SK-N-SH treated with all-trans-retinoic acid at 6 μM for 48 hours (cell line): ENCODE measurements at regions not wholly inside any gene's neighbourhood (a gene's known extent, or its start where the extent isn't known, plus 50 kb on each side); places are given as distances from the start of the nearest gene placed in this dataset.

ENCODE experiments used
- ATAC-seq: fragments of 200-7000 bp; cut with Tn5 transposase; 3 replicates; pipeline ENCODE4 v1.9.1; 2020; ENCODE audit warnings: mild to moderate bottlenecking, moderate library complexity
- ARNTL ChIP-seq: fragments of 450-650 bp; formaldehyde crosslinking; IDR thresholded peaks from 2 replicates; pipeline ENCODE4 v1.5.0; 2020; ENCODE audit warnings: low read depth, mild to moderate bottlenecking, moderate library complexity, borderline replicate concordance
- BACH2 ChIP-seq: fragments of 250-450 bp; sonication (Bioruptor Pico); IDR thresholded peaks from 2 replicates; pipeline ENCODE4 v1.9.0; 2021; ENCODE audit warnings: mild to moderate bottlenecking, borderline replicate concordance
- ESRRG ChIP-seq: fragments of 250-450 bp; sonication (Bioruptor Pico); IDR thresholded peaks from 2 replicates; pipeline ENCODE4 v1.6.1; 2021; ENCODE audit warnings: mild to moderate bottlenecking
- GLIS3 ChIP-seq: fragments of 250-450 bp; sonication (Bioruptor Pico); IDR thresholded peaks from 2 replicates; pipeline ENCODE4 v1.5.0; 2020; ENCODE audit warnings: mild to moderate bottlenecking, moderate library complexity
- ISL1 ChIP-seq: fragments of 250-450 bp; sonication (Bioruptor Pico); IDR thresholded peaks from 2 replicates; pipeline ENCODE4 v2.1.2; 2022; ENCODE audit warnings: mild to moderate bottlenecking, moderate library complexity
- OSR1 ChIP-seq: fragments of 250-450 bp; sonication (Bioruptor Pico); IDR thresholded peaks from 2 replicates; pipeline ENCODE4 v1.8.0; 2022; ENCODE audit warnings: moderate library complexity, mild to moderate bottlenecking, inconsistent platforms
- PATZ1 ChIP-seq: fragments of 250-450 bp; sonication (Bioruptor Pico); IDR thresholded peaks from 2 replicates; pipeline ENCODE4 v1.8.0; 2020; ENCODE audit warnings: mild to moderate bottlenecking, moderate library complexity, borderline replicate concordance
- PPARA ChIP-seq: fragments of 250-450 bp; sonication (Bioruptor Pico); IDR thresholded peaks from 2 replicates; pipeline ENCODE4 v1.5.0; 2020; ENCODE audit warnings: mild to moderate bottlenecking, borderline replicate concordance
- SNAI2 ChIP-seq: fragments of 250-450 bp; sonication (Bioruptor Pico); IDR thresholded peaks from 2 replicates; pipeline ENCODE4 v1.5.0; 2020; ENCODE audit warnings: mild to moderate bottlenecking, moderate library complexity
- TCF4 ChIP-seq: fragments of 250-450 bp; sonication (Bioruptor Pico); IDR thresholded peaks from 2 replicates; pipeline ENCODE4 v1.8.0; 2021; ENCODE audit warnings: mild to moderate bottlenecking, moderate library complexity, borderline replicate concordance
- TOX ChIP-seq: fragments of 250-450 bp; sonication (Bioruptor Pico); IDR thresholded peaks from 2 replicates; pipeline ENCODE4 v1.8.0; 2021; ENCODE audit warnings: mild to moderate bottlenecking, moderate library complexity, borderline replicate concordance
- ZC3H10 ChIP-seq: fragments of 250-450 bp; sonication (Bioruptor Pico); IDR thresholded peaks from 2 replicates; pipeline ENCODE4 v1.5.1; 2021; ENCODE audit warnings: mild to moderate bottlenecking, moderate library complexity
- ZFP3 ChIP-seq: fragments of 250-450 bp; sonication (Bioruptor Pico); IDR thresholded peaks from 2 replicates; pipeline ENCODE4 v1.5.0; 2020; ENCODE audit warnings: mild to moderate bottlenecking, moderate library complexity
- ZFP30 ChIP-seq: fragments of 450-650 bp; formaldehyde crosslinking; IDR thresholded peaks from 2 replicates; pipeline ENCODE4 v1.5.0; 2022; ENCODE audit warnings: mild to moderate bottlenecking, moderate library complexity
- ZNF565 ChIP-seq: fragments of 450-650 bp; formaldehyde crosslinking; conservative IDR thresholded peaks from 2 replicates; pipeline ENCODE4 v1.5.0; 2020; ENCODE audit warnings: low read depth, mild to moderate bottlenecking, moderate library complexity
- ZNF70 ChIP-seq: fragments of 450-650 bp; formaldehyde crosslinking; IDR thresholded peaks from 2 replicates; pipeline ENCODE4 v1.5.0; 2020; ENCODE audit warnings: mild to moderate bottlenecking, moderate library complexity
- ZNF8 ChIP-seq: fragments of 450-650 bp; formaldehyde crosslinking; IDR thresholded peaks from 2 replicates; pipeline ENCODE4 v1.5.0; 2020; ENCODE audit warnings: mild to moderate bottlenecking, moderate library complexity
- TF ChIP-seq, protein P1 (sequence below): fragments of 250-450 bp; sonication (Bioruptor Pico); IDR thresholded peaks from 2 replicates; pipeline ENCODE4 v1.8.0; 2021; ENCODE audit warnings: low read depth, mild to moderate bottlenecking, moderate library complexity, borderline replicate concordance
- TF ChIP-seq, protein P2 (sequence below): fragments of 250-450 bp; sonication (Bioruptor Pico); IDR thresholded peaks from 2 replicates; pipeline ENCODE4 v1.5.0; 2020; ENCODE audit warnings: mild to moderate bottlenecking, moderate library complexity
- TF ChIP-seq, protein P3 (sequence below): fragments of 250-450 bp; sonication (Bioruptor Pico); IDR thresholded peaks from 2 replicates; pipeline ENCODE4 v1.5.1; 2020; ENCODE audit warnings: low read depth, mild to moderate bottlenecking, moderate library complexity

DNA sequence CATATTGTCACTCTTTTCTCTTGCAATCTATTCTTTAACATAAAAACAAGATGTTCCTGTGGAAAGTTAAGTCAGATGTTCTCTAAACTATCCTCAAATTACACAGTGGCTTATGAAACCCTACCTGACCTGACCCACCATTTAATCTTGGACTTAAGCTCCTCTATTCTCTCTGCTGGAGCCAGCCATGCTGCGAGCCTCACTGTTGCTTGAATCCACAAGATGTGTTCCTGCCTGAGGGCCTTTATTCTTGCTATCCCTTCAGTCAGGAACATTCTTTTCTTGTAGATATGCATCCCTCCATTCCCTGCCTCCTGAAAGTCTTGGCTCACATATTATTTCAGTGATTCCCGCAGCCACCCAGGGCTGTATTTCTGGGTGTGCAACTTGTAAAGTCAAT is 283.2 kb downstream of the EPHA7 start:
- TF ChIP-seq ZNF8 (CRISPR knock-in tag) (no peak), ARNTL (no peak), PATZ1 (CRISPR knock-in tag) (no peak), ZFP30 (CRISPR knock-in tag) (no peak), PPARA (no peak), OSR1 (no peak), GLIS3 (CRISPR knock-in tag) (no peak), BACH2 (no peak)
- TF ChIP-seq, protein P1, sequence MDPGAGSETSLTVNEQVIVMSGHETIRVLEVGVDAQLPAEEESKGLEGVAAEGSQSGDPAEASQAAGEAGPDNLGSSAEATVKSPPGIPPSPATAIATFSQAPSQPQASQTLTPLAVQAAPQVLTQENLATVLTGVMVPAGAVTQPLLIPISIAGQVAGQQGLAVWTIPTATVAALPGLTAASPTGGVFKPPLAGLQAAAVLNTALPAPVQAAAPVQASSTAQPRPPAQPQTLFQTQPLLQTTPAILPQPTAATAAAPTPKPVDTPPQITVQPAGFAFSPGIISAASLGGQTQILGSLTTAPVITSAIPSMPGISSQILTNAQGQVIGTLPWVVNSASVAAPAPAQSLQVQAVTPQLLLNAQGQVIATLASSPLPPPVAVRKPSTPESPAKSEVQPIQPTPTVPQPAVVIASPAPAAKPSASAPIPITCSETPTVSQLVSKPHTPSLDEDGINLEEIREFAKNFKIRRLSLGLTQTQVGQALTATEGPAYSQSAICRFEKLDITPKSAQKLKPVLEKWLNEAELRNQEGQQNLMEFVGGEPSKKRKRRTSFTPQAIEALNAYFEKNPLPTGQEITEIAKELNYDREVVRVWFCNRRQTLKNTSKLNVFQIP (CRISPR knock-in tag), result no peak
- TF ChIP-seq, protein P2, sequence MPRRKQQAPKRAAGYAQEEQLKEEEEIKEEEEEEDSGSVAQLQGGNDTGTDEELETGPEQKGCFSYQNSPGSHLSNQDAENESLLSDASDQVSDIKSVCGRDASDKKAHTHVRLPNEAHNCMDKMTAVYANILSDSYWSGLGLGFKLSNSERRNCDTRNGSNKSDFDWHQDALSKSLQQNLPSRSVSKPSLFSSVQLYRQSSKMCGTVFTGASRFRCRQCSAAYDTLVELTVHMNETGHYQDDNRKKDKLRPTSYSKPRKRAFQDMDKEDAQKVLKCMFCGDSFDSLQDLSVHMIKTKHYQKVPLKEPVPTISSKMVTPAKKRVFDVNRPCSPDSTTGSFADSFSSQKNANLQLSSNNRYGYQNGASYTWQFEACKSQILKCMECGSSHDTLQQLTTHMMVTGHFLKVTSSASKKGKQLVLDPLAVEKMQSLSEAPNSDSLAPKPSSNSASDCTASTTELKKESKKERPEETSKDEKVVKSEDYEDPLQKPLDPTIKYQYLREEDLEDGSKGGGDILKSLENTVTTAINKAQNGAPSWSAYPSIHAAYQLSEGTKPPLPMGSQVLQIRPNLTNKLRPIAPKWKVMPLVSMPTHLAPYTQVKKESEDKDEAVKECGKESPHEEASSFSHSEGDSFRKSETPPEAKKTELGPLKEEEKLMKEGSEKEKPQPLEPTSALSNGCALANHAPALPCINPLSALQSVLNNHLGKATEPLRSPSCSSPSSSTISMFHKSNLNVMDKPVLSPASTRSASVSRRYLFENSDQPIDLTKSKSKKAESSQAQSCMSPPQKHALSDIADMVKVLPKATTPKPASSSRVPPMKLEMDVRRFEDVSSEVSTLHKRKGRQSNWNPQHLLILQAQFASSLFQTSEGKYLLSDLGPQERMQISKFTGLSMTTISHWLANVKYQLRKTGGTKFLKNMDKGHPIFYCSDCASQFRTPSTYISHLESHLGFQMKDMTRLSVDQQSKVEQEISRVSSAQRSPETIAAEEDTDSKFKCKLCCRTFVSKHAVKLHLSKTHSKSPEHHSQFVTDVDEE, result no peak
- TF ChIP-seq, protein P3, sequence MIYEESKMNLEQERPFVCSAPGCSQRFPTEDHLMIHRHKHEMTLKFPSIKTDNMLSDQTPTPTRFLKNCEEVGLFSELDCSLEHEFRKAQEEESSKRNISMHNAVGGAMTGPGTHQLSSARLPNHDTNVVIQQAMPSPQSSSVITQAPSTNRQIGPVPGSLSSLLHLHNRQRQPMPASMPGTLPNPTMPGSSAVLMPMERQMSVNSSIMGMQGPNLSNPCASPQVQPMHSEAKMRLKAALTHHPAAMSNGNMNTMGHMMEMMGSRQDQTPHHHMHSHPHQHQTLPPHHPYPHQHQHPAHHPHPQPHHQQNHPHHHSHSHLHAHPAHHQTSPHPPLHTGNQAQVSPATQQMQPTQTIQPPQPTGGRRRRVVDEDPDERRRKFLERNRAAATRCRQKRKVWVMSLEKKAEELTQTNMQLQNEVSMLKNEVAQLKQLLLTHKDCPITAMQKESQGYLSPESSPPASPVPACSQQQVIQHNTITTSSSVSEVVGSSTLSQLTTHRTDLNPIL (CRISPR knock-in tag), result no peak
- no peak for ATAC-seq

DNA sequence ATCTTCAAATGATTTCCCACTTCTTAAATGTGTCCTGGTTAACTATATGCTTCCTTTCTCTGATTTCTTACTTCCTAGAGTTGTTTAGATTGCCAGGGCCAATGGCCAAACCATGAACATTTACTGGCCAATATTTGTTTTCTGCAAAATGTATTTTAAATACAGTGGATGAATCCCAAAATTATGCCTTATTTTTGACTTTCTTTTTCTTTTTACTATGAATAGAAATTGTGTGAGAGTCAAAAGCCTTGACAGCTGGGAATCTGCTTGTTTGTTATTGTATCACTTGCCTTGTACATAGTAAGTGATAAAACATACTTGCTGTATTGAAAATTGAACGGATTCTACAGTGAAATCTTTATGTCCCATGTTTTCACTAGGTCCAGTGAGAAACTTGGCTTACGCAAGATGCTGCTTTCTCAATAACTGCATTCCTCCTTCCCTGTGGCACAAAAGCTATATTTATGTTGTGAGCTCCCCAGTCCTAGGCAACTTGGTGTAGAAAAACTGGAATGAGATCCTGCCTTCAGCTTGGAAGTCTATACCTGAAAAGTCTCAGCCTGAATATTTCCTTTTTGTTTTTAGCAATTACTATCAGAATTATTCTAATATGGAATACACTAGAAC is 295.2 kb downstream of the EPHA7 start:
- TF ChIP-seq ZNF565 (CRISPR knock-in tag) (no peak), SNAI2 (no peak), ZFP30 (CRISPR knock-in tag) (no peak), PPARA (no peak), GLIS3 (CRISPR knock-in tag) (no peak)
- TF ChIP-seq, protein P3 (CRISPR knock-in tag), result no peak
- TF ChIP-seq, protein P1 (CRISPR knock-in tag), result no peak
- TF ChIP-seq, protein P2, result no peak
- ATAC-seq, result no peak

DNA sequence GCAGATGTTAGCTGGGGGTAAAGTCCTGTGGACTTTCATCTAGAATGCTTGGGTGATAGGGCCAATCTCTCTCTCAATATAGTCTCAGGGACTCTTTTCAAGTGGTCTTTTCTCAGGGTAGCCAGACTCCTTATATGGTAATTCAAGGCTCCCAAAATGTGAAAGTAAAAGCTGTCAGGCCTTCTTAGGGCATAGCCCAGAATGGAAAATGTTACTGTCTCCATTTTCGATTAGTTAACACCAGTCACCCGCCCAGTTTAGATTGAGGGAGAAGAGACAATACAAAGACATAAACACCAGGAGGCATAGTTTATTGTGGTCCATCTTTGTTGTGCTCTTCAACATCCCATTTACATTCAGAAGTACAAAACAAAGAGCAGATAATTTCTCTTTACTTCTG is 295.8 kb downstream of the EPHA7 start:
- ATAC-seq, result no peak
- TF ChIP-seq, protein P3 (CRISPR knock-in tag), result no peak
- TF ChIP-seq ZNF565 (CRISPR knock-in tag) (no peak), BACH2 (no peak), TOX (CRISPR knock-in tag) (no peak), GLIS3 (CRISPR knock-in tag) (no peak), ARNTL (no peak), ISL1 (no peak), ZNF70 (CRISPR knock-in tag) (no peak), TCF4 (CRISPR knock-in tag) (no peak), ZC3H10 (CRISPR knock-in tag) (no peak), ZFP3 (CRISPR knock-in tag) (no peak), ESRRG (CRISPR knock-in tag) (no peak)
